Lower lobe of right lung (tissue), 2 donors: ENCODE measurements at regions not wholly inside any gene's neighbourhood (a gene's known extent, or its start where the extent isn't known, plus 50 kb on each side); places are given as distances from the start of the nearest gene placed in this dataset.

Experiments used
- ATAC-seq, 2 donors: fragments of 200-7000 bp; cut with Tn5 transposase; one replicate each; pipeline ENCODE4 v1.9.1; 2020 to 2022; ENCODE audit warnings: mild to moderate bottlenecking in 2 of 2, moderate library complexity in 2 of 2
- DNase-seq: peaks from one replicate; pipeline ENCODE4 v3.0.0-alpha.2; 2020
- H3K27ac ChIP-seq: fragments of 200-600 bp; one replicate; pipeline ENCODE4 v1.8.0; 2022
- H3K27me3 ChIP-seq: fragments of 200-600 bp; one replicate; pipeline ENCODE4 v1.8.0; 2022; ENCODE audit warnings: low read depth
- H3K36me3 ChIP-seq: fragments of 200-600 bp; one replicate; pipeline ENCODE4 v1.8.0; 2022; ENCODE audit warnings: mild to moderate bottlenecking
- H3K4me1 ChIP-seq: fragments of 200-600 bp; one replicate; pipeline ENCODE4 v1.8.0; 2022
- H3K4me3 ChIP-seq: fragments of 200-600 bp; one replicate; pipeline ENCODE4 v1.8.0; 2022; ENCODE audit warnings: mild to moderate bottlenecking
- H3K9me3 ChIP-seq: fragments of 200-600 bp; one replicate; pipeline ENCODE4 v1.8.0; 2022
- CTCF ChIP-seq: fragments of 200-600 bp; IDR thresholded peaks from one replicate; pipeline ENCODE4 v1.8.0; 2022; ENCODE audit warnings: antibody characterized with exemption, mild to moderate bottlenecking
- intact Hi-C: fragments of 100-400 bp; cut with DNase I; formaldehyde crosslinking; loops from one replicate; pipeline ENCODE4 v1.11.0; 2022
- donor health status: DM: no; HTN: yes; CAD: no; lungs with severe emphysema.

- Histone ChIP-seq H3K36me3 (no peaks in the 10 kb centered on the region), H3K27ac (no peak overlapping the region), H3K4me3 (no peak overlapping the region), H3K27me3 (no peaks in the 10 kb centered on the region), H3K4me1 (no peaks in the 10 kb centered on the region), H3K9me3 (no peaks in the 10 kb centered on the region)
- TF ChIP-seq CTCF = no peak
- no peak for DNase-seq
- ATAC-seq = no peak
- intact Hi-C loops = no loop called here
Measured at GRCh38 chr7:89738549-89738948, 415.7 kb upstream of the STEAP1 start.

GRCh38 chr7:89757910-89758309, 396.4 kb upstream of the STEAP1 start:
- intact Hi-C loops = no loop called here
- no peak for TF ChIP-seq CTCF
- Histone ChIP-seq H3K9me3 (no peaks in the 10 kb centered on the region), H3K4me3 (no peak overlapping the region), H3K4me1 (no peaks in the 10 kb centered on the region), H3K36me3 (no peaks in the 10 kb centered on the region), H3K27ac (no peak overlapping the region), H3K27me3 (no peaks in the 10 kb centered on the region)
- DNase-seq = no peak
- ATAC-seq = no peak

GRCh38 chr7:89760690-89761089, 393.6 kb upstream of the STEAP1 start:
- H3K4me3 ChIP-seq = no peak overlapping the region
- H3K36me3 ChIP-seq = no peaks in the 10 kb centered on the region
- no peak for TF ChIP-seq CTCF
- ATAC-seq (peak in 1 of 2 donors; percentile 45), DNase-seq (no peak)
- intact Hi-C loops = no loop called here
- H3K4me1 ChIP-seq = no peaks in the 10 kb centered on the region
- no peaks in the 10 kb centered on the region for H3K27me3 ChIP-seq
- H3K9me3 ChIP-seq = no peaks in the 10 kb centered on the region
- no peak overlapping the region for H3K27ac ChIP-seq

- peak; percentile 18 to 51 for ATAC-seq
- H3K27me3 ChIP-seq = no peaks in the 10 kb centered on the region
- no peaks in the 10 kb centered on the region for H3K4me1 ChIP-seq
- no peak for TF ChIP-seq CTCF
- H3K4me3 ChIP-seq = no peak overlapping the region
- intact Hi-C loops = no loop called here
- no peaks in the 10 kb centered on the region for H3K9me3 ChIP-seq
- H3K36me3 ChIP-seq = no peaks in the 10 kb centered on the region
- no peak overlapping the region for H3K27ac ChIP-seq
- DNase-seq = no peak
Measured at GRCh38 chr7:89761173-89761572, 393.1 kb upstream of the STEAP1 start.

- no peak for TF ChIP-seq CTCF
- Histone ChIP-seq H3K36me3 (no peaks in the 10 kb centered on the region), H3K4me3 (no peak overlapping the region), H3K27ac (no peak overlapping the region), H3K4me1 (no peaks in the 10 kb centered on the region), H3K27me3 (no peaks in the 10 kb centered on the region), H3K9me3 (no peaks in the 10 kb centered on the region)
- ATAC-seq (no peak), DNase-seq (no peak)
- intact Hi-C loops = no loop called here
Measured at GRCh38 chr7:89770161-89770560, 384.1 kb upstream of the STEAP1 start.
